ENCODE measurements at regions not wholly inside any gene's neighbourhood (a gene's known extent, or its start where the extent isn't known, plus 50 kb on each side); places are given as distances from the start of the nearest gene placed in this dataset.

DNA sequence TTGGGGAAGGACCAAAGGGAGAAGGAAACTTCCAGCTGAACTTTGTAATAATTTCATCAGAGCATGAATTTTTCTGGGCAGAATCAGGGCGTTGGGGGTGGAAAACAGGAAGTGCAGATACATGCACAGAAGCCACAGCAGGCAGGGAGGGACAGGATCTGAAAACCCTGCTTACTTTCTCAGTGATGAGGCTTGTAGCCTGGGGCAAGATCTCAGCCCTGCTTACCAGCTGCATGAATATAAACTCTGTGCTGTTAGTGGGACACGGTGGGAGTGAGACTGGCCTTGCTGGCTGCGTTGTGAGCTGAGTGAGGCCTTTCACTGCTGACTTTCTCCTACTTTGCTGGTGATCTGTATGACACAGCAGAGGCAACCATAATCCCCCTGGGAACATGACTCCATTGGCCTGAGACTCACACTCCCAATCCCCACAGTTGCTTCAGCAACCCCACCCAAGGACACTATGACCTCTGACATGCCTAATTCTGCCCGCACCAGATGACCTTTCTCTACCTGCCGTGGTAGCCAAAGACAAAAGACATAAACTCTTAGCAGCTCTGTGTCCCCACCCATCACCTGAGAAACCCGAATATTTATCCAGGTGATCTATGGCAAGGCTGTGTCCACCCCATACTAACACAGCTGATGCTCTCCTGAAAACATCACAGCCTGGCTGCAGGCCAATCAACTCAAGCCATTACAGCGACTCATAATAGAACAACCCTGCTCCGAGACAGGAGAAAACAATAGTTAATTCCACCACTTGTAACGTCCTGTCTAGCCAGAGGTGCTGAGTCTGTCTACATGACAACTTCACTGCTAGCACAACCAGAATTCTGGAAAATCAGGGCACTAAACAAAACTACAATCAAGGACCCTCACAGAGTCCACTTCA is 190.7 kb upstream of the CHRM2 start:
- no peak for ATAC-seq (ENCODE audit: poor library complexity)
- intact Hi-C loops (cut with DNase I), result no loop called here
- DNase-seq, result no peak

DNA sequence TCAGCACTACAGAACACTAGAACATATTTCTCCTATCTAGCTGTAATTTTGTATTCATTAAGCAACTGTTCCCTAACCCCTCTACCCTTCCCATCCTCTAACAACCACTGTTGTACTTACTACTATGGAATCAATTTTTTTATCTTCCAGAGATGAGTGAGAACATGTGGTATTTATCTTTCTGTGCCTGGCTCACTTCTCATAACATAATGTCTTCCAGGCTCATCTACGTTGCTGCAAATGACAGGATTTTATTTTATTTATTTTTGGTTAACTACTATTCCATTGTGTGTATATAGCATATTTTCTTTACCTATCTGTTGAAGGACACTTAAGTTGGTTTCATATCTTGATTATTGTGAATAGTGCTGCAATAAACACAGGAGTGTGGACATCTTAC is 200.9 kb upstream of the CHRM2 start:
- DNase-seq, result no peak

DNA sequence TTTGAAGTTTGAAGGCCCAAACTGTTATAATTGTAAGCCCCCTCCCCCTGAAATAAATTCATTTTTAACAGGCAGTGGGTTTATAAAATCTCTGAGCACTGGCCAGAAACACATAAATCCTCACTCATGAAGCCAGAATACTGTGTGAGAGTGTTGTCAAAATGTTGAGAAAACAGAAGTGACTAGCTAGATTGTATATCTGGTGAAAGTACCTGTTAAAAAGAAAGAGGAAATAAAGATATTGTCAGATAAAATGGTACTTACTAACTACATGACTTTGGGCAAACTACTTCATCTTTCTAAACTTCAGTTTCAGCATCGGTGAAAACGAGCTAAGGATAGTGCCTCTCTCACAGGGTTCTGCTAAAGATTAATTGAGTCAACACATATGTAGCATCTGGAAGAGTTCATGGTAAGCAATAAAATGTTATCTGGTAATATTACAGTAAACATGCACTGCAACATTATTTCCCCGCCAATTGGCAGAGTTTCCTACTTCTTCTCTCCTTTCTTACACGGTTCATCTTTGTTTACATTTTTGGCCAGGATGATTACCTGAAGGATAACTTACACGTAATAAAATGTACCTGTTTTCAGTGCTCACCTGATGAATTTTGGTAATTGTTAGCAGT is 202.5 kb upstream of the CHRM2 start:
- DNase-seq, result no peak
- intact Hi-C loops (cut with DNase I), result no loop called here
- no peak for ATAC-seq (ENCODE audit: poor library complexity)

More for the DNA sequence above, 200.9 kb upstream of the CHRM2 start:
- ATAC-seq (ENCODE audit: poor library complexity), result no peak
- intact Hi-C loops (cut with DNase I), result no loop called here

DNA sequence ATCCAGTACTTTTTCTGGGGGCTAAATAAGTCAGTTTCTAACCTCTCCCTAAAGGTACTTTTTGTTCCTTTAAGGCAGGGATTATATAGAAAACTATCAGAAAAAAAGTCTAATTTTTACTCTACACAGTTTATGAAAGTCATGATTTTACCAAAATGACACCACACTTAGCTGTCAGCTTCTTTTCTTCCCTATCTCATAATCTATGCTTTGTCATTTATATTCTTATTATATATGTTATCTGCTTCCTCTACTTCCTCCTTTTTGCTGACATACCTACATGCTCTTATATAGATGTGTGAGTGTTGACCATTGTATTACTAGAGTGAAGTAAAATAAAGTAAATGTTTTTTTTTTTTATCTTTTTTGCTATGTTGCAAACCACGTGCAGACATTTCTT is 203.9 kb upstream of the CHRM2 start:
- DNase-seq (no peak), ATAC-seq (ENCODE audit: poor library complexity) (no peak)
- intact Hi-C loops (cut with DNase I), result no loop called here

DNA sequence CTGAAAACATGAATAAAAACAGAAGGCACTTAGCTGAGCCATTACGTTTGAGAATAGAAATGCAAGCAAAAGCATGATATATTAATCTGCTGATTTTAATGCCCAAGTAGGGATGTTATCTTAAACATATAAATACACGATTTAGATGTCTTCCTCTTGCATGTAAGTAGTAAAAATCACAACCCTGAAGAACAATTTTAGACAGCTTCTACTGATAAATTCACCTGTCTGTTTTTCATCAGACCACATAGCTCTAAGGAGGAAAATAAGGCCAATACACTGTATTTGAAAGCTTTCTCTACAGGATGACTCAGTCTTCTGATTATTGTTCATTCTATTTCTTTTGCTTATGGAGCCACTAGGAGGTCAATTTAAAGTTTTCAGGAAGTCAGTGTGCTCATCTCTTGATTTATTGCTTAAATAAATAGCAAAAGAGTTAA is 210.9 kb upstream of the CHRM2 start:
- intact Hi-C loops (cut with DNase I), result no loop called here
- ATAC-seq (ENCODE audit: poor library complexity), result no peak
- DNase-seq, result no peak

DNA sequence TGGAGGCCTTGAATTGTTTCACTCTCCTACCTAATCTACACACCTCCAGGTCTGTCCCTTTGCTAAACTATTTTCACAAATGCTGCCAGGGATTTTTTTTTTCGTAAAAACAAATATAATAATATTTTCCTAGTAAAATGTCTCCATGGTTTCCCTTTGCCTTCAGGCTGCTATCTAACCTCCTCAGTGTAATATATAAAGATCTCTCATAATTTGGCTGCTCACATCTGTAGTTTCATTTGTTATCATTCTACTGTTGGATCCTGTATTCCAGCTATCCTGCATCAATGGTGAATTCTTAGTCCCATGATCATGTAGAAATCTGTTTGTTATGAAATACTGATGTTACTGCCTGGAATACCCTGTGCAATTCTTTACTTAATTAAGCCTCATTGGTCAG is 211.9 kb upstream of the CHRM2 start:
- DNase-seq (no peak), ATAC-seq (ENCODE audit: poor library complexity) (no peak)
- intact Hi-C loops (cut with DNase I), result no loop called here

DNA sequence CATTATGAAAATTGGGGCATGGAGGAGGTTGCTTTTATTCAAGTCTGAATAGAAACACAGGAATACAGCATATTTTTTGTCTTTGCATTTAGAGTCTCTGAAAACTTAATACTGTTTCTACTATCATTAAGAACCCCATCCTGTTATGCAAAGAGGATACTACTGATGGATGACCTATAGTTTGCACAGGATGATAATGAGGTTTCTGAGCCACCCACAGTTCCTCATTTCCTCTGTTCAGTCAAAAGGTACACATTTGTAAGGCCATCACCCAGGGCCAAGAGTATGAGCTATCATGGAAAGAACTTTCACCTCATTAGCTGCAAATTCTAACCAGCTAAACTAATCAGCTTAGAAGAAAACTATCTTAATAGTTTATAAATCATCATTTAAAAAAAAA is 213.0 kb upstream of the CHRM2 start:
- ATAC-seq (ENCODE audit: poor library complexity), result no peak
- no peak for DNase-seq
- intact Hi-C loops (cut with DNase I), result no loop called here

DNA sequence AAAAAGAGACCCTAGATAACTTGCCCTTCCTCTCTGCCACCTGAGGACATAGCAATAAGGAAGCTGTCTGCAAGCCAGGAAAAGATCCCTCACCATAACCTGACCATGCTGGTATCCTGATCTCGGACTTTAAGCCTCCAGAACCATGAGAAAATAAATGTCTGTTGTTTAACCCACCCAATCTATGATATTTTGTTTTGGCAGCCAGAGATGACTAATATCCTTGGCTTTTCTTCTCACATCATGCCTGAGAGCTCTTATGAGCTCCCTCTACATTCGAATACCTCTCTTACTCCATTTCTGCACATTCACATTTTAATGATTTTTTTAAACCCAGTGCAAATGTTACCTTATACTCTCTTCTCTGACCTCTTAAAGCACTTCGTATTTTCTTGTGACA is 214.0 kb upstream of the CHRM2 start:
- intact Hi-C loops (cut with DNase I), result no loop called here
- ATAC-seq (ENCODE audit: poor library complexity), result no peak
- DNase-seq, result no peak

DNA sequence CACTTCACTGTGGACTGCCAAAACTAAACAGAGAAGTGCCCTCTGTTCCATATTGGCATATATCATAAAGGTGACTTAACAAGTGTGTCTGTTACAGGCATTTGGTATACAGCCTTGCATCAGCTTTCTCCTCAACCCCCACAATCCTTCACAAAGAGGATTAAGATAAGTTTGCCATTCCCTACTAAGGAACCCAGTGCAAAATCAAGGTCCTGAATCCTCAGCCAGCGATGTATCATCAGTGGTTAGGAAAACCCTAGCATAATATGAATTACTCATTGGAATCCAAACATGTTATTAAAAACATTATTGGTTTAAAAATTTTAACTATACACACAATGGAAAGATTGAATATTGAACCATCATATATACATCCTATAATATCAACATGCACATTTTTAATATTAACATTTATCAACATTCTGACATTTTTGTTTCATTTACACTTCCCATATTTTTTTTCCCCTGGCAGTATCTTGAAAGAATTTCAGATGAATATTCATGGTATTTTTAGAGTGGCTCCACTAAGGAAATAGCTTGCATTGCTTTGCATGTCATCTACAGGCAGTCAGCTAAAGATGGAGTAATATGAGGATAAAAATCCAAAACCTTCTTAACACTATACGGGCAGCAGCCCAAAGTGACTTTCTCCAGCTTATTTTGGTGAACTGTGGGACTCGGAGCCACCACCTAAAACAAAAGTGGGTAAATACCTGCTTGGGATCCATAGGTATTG is 215.6 kb upstream of the CHRM2 start:
- ATAC-seq (ENCODE audit: poor library complexity), result no peak
- DNase-seq, result no peak
- intact Hi-C loops (cut with DNase I), result no loop called here

DNA sequence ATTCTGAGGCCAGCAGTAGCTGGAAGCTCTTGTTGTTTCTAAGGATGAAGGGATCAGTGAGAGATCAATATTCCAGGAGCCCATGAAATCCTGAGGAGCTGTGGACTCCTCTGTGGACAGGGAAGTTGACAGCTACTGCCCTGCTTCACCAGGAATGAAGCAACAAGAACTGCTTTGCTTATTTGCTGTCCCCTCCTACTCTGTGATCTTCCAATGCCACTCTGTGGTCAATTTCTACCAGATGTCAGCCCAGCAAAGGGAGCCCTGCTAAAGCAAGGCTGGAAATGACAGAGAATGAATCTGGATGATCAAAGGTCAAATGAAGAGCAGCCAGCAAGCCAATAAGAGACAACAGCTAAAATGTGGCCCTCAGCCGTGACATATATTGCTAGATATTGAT is 227.5 kb upstream of the CHRM2 start:
- ATAC-seq (ENCODE audit: poor library complexity), result no peak
- no peak for DNase-seq
- intact Hi-C loops (cut with DNase I), result no loop called here

DNA sequence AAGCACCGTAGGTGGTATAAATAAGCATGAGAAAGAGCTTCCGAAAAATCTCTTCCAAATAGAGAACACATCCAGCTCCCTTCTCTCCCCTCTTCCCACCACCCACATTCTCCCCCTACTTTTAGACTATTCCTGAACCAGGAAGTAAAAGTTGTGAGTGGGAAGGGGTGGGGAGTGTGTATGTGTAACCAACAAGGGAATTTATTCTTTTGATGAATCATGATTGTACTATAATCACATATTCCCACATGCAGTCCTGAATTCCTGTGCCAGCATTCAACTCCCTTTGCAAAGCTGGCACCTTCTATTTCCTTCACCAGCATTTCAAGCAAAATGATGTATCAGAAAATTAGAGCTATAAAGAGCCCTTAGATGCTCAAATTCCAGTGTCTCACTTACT is 230.6 kb upstream of the CHRM2 start:
- intact Hi-C loops (cut with DNase I), result no loop called here
- ATAC-seq (ENCODE audit: poor library complexity) (no peak), DNase-seq (no peak)

DNA sequence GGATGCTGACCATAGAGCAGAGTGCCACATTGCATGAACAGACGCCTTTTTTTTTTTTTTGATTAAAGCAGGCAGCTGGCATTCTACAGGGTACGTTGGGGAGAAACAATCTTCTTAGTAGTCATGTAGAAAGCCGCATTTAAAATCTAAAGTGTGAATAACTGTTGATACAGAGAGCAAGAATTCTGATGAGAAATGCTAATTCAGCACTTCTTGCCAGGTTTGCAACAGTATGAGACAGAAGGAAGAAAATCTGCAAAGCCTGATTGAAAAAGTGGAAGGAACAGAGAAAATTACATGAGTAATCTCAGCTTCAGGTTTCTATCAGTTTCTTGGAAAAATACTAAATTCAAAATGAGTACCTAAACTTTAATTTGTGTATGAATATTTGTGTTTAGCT is 232.7 kb upstream of the CHRM2 start:
- DNase-seq (no peak), ATAC-seq (ENCODE audit: poor library complexity) (no peak)
- intact Hi-C loops (cut with DNase I), result no loop called here

DNA sequence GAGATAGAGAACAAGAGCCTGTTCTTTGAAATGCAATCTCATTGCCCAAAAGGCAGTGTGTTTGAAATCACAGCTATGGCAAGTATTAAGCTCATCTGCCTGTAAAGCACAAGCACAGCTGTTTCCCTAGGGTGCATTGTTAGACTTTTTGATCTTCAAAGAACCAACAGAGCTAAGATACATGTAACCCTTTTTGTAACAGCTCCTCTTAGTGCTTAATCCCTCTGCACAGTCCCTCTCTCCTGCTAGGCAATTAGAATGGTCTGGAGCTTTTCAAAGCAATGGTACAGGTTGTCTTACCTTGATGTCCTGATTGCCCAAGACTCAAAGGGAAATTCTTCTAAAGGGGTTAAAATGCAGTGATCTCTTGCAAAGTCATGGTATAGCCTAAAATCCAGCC is 249.6 kb upstream of the CHRM2 start:
- intact Hi-C loops (cut with DNase I), result no loop called here
- DNase-seq, result no peak
- ATAC-seq (ENCODE audit: poor library complexity), result no peak

DNA sequence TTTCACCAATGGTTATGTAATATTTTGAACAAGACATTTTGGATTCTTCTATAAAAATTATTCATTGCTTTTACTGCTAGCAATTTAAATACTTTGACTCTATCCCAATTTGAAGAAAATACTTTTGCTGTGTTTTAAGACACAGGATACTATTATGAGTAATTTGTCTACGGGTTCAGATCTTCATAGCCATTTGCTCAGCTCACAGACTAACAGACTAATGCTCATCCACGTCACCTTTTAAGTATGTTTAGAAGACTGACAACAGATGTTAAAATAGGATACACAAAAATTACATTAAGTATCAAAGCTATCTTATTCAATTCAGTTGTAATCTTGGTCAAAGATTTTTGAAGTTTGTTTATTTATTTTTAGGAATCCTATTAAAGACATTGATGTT is 251.3 kb upstream of the CHRM2 start:
- no peak for ATAC-seq (ENCODE audit: poor library complexity)
- intact Hi-C loops (cut with DNase I), result no loop called here
- DNase-seq, result no peak

DNA sequence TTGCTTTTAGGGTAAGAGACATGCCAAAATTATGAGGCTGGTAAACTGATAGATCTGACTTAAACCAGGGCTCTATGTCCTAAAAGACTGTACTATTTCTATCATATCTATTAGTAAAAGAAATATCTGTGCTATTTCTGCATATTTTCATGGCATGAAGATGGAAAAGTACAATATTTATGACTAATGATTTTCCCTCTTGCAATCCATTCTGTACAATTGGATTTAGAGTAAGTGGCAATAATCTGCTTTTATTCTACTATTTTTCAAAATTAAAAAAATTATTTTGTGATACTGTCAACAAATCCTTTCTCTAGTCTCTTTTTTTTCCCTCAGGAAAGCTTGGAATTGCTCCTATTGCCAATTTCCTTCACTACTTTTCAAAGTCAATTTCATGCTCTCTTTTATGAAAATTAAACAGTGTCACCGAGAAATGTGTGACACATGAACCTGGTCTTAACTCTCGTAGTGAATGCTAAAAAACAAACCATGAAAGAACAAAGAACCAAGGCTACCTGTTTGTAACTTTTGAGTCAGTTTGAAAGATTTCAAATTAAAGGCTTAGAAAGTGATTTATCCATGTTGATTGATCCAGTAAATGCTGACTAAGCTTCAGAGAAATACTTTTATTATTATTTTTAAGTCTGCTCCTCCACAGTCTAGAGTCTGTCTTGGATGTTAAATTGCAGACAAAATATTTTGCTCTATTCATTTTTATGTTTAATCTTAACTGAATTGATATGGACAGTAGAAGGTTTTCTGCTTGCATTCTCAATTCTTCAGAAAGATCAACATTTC is 262.7 kb upstream of the CHRM2 start:
- ATAC-seq (ENCODE audit: poor library complexity), result no peak
- intact Hi-C loops (cut with DNase I), result no loop called here
- no peak for DNase-seq

DNA sequence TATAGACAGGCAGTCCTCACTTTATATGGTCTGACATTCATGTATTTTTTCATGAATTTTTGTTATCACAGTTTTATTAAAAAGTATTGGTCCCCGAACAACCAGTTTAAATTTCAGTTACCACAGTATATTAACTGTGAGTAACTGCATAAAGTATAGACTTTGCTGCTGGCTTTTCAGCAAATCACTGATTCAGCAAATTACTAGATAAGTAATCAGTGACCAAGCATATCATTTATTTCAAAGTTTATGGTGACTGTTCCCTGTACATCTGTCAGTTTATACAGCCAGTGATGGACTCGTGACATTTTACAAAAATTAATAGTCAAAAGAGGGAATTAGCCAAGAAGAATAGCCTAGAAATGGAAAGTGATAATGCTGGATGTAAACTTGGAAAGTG is 266.7 kb upstream of the CHRM2 start:
- no peak for ATAC-seq (ENCODE audit: poor library complexity)
- DNase-seq, result no peak
- intact Hi-C loops (cut with DNase I), result no loop called here

DNA sequence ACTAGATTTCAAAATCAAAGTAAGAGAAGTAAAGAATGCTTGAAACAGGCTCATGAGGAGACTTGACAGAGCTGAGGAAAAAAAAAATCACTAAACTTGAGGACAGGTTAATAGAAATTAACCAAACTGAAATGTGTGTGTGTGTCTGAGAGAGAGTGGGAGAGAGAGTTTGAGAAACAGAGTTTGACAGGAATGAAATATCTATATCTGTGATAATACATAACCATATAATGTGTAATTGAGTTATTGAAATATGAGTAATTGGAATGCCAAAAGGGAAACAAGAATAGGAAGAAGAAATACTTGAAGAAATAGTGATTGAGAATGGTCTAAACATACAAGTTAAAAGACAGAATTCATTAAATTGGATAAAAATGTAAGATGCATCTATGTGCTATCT is 268.0 kb upstream of the CHRM2 start:
- DNase-seq, result no peak
- ATAC-seq (ENCODE audit: poor library complexity), result no peak
- intact Hi-C loops (cut with DNase I), result no loop called here

DNA sequence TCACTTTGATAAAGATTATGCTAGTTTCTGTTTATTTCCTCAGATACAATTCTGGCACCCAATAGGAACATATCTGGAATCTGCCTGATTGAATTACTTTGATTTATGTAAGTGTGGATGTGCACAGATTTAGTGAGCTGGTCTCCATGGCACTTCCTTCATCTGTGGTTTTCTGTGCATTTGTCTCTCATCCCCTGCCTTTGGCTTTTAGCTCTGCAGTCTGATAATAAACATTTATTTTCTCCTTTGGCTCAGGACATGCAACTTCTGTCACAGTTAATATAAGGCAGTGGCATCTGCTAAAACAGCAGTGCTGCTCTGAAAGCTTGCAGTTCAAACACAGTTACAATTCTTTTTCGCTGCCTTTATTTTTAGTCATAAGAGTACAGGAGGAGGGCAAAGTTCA is 273.7 kb upstream of the CHRM2 start:
- DNase-seq, result no peak
- no peak for ATAC-seq (ENCODE audit: poor library complexity)
- intact Hi-C loops (cut with DNase I), result no loop called here

DNA sequence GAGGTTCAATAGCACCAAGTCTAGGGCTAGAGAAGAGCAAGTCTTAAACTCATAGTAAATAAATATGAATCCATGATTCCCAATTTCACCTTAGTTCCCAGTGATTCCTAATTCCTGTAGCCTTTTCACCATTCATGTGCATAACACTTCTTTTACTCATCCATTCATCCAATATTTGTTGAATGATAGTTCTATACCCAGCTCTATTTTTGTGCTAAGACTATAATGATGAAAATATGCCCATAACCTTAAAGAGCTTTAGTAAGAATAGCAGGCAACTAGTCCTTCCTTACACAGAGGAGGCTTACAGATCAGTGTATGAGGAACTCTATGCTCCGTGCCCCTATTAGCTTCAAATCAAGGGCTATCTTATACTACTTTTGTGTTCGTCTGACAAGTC is 280.2 kb upstream of the CHRM2 start:
- intact Hi-C loops (cut with DNase I), result no loop called here
- ATAC-seq (ENCODE audit: poor library complexity), result no peak
- DNase-seq, result no peak
